Medulla oblongata (tissue), 1 donor: ENCODE measurements at regions not wholly inside any gene's neighbourhood (a gene's known extent, or its start where the extent isn't known, plus 50 kb on each side); places are given as distances from the start of the nearest gene placed in this dataset.
"Not testable (repeated sequence)": the region's sequence is repeated elsewhere in the genome, so short reads cannot be mapped to it uniquely, and the experiment has no call there.

ENCODE experiments used
- DNase-seq: peaks from one replicate; pipeline ENCODE4 v3.0.0-alpha.2; 2015; ENCODE audit errors: extremely low spot score

- DNase-seq: no peak
Measured at GRCh38 chr10:64320448-64320847, 799.2 kb downstream of the REEP3 start.

- DNase-seq: no peak
Measured at GRCh38 chr10:64329510-64329909, 808.3 kb downstream of the REEP3 start.

DNA sequence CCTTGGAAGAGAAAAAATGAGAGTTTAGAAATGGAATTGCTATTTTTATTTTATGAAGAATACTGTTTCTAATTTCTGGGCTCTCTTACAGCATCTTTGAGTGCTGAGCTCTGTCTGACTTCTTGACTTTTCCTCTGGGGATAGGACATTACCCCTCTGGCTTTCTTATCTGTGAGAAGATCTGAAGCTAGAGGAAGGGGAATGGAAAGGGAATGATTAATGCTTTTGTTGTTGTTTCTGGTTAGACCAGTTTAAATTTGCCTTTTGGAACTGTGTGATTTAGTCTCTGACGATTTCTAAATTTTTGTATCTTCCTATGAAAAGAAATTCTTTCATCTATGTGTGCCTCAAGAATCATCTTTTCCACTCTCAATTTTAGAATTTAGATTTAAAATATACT is 811.4 kb downstream of the REEP3 start:
- DNase-seq: no peak

DNA sequence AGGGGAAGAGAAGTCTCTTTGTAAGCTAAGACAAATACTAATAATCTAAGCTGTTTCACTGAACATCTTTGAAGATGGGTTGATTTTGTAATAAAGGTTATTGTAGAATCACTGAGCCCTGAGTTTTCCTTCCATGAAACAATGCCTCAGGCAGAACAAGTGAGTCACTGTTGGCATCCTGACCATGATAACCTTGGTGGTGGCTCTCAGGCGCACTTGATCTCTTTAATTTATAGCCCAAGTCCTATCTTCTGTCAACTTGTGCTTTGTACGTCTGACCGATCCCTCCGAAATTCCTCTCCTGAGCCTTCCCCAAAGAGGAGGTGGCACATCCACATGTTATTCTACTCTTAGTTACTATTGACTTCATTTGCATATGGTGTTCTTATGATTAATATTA is 812.9 kb downstream of the REEP3 start:
- no peak for DNase-seq

- peak; percentile 46 for DNase-seq
Measured at GRCh38 chr10:64344211-64344610, 823.0 kb downstream of the REEP3 start.

DNA sequence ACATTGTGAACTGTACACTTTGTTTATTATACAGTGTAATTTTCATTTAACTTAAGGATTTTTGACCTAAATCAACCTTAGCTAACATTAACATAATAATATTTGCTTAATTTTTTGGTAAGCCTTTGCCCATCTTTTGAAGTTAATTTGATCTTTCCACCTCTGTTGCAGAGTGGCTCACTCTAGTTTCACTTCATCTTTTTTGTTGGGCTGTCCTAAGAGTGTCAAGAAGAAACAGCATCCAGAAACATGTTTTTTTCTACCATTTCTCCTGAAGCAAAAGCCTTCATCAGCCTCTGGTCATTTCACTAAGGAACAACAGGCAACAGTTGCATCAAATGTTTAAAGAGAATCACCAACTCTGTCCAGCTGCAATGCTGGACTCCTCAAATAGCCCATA is 824.7 kb downstream of the REEP3 start:
- peak; percentile 22 for DNase-seq

- peak; percentile 47 for DNase-seq
Measured at GRCh38 chr10:64346389-64346788, 825.2 kb downstream of the REEP3 start.

GRCh38 chr10:64350665-64351064 is 829.5 kb downstream of the REEP3 start:
- DNase-seq: peak; percentile 38

- no peak for DNase-seq
Measured at GRCh38 chr10:64358907-64359306, 837.7 kb downstream of the REEP3 start.

DNA sequence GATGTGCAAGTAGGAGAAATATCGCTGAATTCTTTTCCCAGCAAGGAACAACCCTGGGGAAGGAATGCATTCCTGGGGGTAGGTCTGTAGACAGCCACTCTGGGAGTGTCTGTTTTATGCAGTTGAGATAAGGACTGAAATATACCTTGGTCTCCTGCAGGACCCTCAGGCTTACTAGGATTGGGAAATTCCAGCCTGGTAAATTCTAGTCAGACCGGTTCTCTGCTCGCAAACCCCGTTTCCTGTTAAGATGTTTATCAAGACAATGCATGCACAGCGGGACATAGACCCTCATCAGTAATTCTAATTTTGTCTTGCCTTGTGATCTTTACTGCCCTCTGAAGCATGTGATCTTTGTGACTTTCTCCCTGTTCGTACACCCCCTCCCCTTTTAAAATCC is 839.0 kb downstream of the REEP3 start:
- not testable (repeated sequence) for DNase-seq

DNA sequence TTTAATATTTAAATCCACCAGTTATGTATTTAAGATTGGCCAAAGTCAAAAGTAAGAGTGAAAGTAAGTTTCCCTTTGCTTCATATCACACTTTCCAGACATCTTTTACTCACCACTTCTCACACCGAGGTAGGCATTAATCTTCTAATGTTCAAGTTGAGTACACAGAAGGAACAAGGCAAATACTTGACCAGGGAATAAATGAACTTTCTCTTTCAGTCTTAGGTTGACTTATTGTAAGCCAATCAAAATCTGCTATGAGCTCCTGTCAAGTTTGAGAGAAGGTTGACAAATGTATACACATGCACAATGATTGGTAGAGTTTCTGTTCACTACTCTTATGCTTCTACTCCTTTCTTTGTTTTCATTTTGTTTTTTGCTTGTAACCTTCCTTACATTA is 842.5 kb downstream of the REEP3 start:
- no peak for DNase-seq

DNA sequence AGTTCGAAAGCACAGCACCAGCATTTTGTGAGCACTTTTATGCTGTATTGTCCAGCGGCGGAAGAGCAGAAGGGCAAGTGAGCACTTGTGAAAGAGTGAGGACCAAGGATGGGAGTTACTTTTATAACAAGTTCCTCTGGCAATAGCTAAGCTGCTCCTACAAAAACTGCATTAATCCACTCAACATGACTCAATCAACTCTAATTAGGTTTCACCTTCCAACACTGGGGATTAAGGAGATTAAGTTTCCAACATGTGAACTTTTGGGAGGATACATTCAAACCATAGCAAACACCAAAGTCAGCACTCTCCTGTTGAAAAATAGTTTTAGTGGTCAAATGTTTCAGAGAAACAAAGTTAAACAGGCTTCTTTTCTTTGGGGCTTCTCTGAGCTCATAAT is 844.5 kb downstream of the REEP3 start:
- DNase-seq: no peak

DNA sequence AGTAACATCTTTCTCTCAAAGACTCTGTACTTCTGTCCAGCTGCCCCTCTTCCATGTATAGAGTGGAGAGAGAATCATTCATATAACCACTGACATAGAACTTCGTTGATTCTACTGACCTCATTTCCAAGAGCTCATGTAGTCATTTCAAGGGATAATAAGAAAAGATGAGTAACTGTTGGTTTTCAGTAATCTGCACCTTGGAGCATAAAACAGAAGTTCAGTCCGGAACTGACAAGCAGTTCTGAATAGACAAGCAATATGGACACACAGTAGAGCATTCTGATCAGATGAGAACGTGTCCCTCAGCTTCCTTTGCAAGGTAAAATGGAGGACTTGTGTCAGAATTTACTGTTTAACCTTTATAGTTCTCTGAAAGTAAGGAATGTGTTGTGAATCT is 847.1 kb downstream of the REEP3 start:
- no peak for DNase-seq

DNA sequence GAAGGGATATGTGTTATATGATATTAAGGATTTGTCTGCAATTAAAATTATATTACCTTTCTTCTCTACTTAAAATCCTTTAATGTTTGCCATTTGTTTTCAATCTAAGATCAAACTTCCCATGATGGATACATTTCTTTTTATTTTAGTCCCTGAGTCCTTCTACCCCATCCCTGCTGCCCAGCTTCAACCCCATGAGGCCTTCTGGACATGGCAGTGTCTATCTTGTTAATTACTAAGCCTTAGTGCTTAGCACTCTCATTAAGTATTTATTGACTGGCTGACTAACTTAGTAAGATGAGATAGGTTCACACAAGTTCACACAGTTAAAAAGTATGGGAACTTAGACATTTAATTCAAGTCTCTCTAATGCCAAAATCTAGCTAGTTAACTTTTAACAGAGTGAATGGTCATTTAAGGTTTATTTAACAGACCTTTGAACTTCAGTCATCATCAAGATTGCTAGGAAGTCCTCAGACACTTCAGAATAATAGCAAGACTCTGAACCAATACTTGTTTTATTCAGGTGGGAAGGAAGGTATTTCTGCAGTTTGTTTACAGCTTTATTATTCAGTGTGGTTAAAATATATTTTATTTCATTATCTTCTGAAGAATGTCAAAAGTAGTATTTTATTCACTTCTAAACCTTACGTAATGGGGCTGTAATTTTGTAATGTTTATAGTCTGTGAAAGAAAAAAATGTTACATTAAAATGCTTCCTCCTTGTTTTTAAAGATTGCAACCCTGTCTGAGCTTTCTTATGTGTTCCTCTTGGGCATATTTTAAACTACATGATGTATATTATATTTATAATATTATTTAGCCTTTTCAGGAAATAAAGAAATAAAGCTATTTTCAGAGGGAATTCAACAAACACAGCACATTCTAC is 848.9 kb downstream of the REEP3 start:
- no peak for DNase-seq

DNA sequence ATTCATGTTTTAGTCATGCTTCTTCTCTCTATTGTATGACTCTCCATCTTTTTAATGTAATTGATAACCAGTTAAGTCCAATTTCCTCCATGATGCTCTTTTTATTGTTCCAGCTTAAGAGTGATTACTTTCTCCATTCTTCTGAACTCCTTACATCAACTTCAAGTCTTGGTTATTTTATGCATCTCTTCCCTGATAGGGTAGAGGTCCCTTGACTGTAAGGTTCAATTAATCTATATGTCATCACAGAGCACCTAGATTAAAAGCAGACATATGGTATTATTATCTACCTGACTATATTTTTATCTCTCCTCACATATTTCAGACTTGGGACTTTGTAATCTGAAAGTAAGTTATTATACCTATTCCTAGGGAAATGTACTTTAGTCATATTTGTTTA is 853.1 kb downstream of the REEP3 start:
- no peak for DNase-seq

DNA sequence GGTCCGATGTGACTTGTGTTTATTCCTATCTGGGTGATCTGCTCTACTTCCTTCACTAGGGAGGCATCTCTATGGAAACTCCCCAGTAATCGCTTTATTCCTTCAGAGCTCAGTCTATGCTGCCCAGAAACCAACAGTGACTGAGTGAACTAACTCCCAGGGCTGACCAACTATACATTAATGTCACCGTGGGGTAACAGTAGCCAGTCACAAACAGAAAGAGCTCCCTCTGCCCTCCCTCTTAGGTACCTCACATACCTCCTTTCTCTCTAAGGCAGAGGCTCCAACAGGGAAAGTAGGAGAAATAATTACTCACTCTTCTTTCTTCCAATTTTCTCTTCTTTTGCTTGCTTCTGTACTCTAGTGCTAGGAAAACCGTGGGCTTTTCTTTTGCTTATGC is 855.0 kb downstream of the REEP3 start:
- no peak for DNase-seq

DNA sequence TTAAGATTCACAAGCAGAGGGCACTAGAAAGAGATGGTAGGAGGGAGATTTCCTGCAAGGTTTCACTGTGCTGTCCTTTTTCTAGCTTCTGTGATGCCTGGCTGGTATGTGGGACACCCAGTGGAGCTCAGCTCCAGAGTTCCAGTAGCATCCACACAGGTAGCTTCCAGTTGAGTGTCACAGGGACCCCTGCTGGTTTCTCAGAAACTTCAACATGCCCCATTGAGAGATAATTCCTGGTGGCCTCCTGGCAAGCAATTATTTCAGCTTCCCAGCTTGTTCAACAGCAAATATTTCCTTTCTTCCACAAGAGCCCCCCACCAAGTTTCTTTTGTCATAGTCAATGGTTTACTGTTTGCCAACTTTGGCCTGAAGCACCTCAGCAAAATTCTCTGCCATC is 858.7 kb downstream of the REEP3 start:
- DNase-seq: no peak

- DNase-seq: no peak
Measured at GRCh38 chr10:64385355-64385754, 864.2 kb downstream of the REEP3 start.

DNA sequence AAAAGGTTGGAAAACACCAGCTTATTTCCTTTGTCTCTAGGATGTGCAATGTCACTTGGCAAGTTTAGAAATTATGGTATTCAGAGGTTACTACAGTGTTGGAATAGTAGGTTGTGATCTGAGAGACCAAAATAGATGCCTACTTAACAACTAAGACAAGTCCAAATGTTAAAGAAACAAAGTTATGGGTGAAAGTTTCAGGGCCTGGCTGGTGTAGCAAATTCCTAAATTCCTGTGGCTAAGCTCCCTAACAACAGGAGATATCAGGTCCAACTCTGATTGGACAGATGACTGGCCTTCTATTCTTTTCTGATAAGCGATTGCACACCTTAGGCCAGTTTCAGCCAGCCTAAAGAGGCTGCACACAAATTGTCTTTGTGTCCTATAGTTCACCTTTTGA is 873.5 kb downstream of the REEP3 start:
- no peak for DNase-seq

- DNase-seq: no peak
Measured at GRCh38 chr10:64396105-64396708, 875.0 kb downstream of the REEP3 start.

DNA sequence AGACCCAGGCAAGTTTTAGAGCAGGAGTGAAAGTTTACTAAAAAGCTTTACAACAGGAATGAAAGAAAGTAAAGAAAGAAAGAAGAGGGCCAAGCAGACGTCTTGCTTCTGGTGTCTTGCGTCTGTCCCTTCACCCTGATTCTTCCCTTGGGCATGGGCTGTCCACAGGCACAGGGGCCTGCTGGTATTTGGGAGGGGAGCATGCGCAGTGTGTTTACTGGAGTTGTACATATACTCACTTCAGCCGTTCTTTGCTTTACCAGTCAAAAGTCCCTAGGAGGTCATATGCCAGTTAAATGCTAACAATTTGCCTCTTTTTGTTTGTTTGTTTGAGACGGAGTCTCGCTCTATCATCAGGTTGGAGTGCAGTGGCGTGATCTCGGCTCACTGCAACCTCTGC is 875.9 kb downstream of the REEP3 start:
- DNase-seq: no peak

DNA sequence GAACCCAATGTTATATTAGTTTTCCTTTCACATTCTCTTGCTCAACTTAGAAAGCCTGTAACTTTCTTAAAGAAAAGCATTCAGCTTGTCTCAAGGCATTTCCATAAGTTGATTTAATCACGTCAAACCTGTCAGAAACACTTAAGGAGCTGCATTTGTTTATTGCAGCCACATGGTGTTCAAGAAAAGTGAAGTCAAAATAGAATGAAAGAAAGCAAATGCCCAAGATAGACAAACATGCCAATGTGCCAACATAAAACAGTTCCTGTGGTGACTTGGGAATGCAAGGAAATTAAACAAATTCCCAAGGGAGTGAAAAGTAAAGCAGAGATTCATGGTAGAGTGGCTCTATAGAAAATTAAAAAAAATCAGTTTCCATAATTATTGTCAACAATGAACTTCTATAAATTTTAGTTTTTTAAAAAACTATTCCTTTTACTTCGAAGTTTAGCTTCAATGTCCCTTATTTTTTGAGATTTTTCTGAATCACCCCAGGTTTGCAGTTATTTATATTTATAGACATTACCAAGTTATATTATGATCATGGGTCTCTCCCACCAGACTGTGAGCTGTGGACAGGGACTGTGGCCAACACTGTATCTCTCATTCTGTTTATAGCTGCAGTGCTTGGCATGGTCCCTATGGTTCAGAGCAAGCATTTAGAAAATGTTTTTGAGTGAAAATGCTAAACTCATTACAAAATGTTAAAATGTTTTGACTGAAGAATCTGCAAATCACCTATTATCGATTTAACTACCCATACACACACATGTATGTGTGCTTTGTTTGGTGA is 887.4 kb downstream of the REEP3 start:
- DNase-seq: no peak

DNA sequence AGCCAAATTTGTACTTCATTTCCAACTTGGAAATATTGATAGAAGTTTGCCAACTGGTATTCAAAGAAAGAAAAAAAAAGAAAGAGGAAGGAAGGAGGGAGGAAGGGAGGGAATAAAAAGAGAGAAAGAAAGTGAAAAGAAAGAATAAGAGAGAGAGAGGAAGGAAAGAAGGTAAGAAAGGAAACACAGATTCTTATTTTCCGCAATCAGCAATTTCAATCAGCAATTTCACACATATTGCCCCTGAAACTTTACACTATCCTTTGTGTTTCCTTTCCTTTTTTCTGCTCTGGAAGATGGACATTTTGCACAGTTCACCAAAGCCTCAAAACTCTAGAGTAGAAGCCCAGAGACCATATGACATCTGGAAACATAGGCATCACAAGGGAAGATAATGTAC is 888.1 kb downstream of the REEP3 start:
- DNase-seq: no peak
